Thoracic aorta (tissue), 2 donors: ENCODE measurements at regions not wholly inside any gene's neighbourhood (a gene's known extent, or its start where the extent isn't known, plus 50 kb on each side); places are given as distances from the start of the nearest gene placed in this dataset.

Source experiments
- ATAC-seq: fragments of 150-250 bp; one replicate; pipeline ENCODE4 v1.8.0; 2017; ENCODE audit warnings: low read depth; ENCODE audit not compliant: insufficient number of reproducible peaks, low FRiP score
- DNase-seq: peaks from one replicate; pipeline ENCODE4 v3.0.0-alpha.2; 2020; ENCODE audit warnings: low spot score
- H3K27ac ChIP-seq, 2 donors: fragments of 200-600 bp; sonication (generic); 1 replicate in 1 of 2; 2 replicates in 1 of 2; pipeline ENCODE4 v1.5.1; 2016; ENCODE audit warnings: mild to moderate bottlenecking in 2 of 2, moderate library complexity in 2 of 2
- H3K27me3 ChIP-seq: fragments of 200-600 bp; sonication (generic); replicated peaks from 2 replicates; pipeline ENCODE4 v1.6.0; 2016; ENCODE audit warnings: mild to moderate bottlenecking; ENCODE audit not compliant: insufficient read depth
- H3K36me3 ChIP-seq: fragments of 200-600 bp; sonication (generic); one replicate; pipeline ENCODE4 v1.5.1; 2016
- H3K4me1 ChIP-seq, 2 donors: fragments of 200-600 bp; sonication (generic); 1 replicate in 1 of 2; 2 replicates in 1 of 2; pipeline versions ENCODE4 v1.5.1 to v1.6.0; 2016; ENCODE audit warnings: low read depth in 2 of 2, mild to moderate bottlenecking in 1 of 2; ENCODE audit not compliant: control insufficient read depth in 1 of 2
- H3K4me3 ChIP-seq: fragments of 200-600 bp; sonication (generic); 2 replicates; pipeline ENCODE4 v1.5.1; 2016; ENCODE audit warnings: mild to moderate bottlenecking
- H3K9me3 ChIP-seq: fragments of 200-600 bp; sonication (generic); 2 replicates; pipeline ENCODE4 v1.5.1; 2016
- CTCF ChIP-seq: fragments of 200-600 bp; sonication (generic); IDR thresholded peaks from one replicate; pipeline ENCODE4 v1.5.1; 2019; ENCODE audit warnings: antibody characterized with exemption

- H3K4me3 ChIP-seq = no peak overlapping the region
- H3K4me1 ChIP-seq = no peaks in the 10 kb centered on the region
- no peaks in the 10 kb centered on the region for H3K9me3 ChIP-seq
- TF ChIP-seq CTCF = no peak
- H3K27ac ChIP-seq = no peak overlapping the region
- no peaks in the 10 kb centered on the region for H3K36me3 ChIP-seq
- H3K27me3 ChIP-seq = no peaks in the 10 kb centered on the region
- ATAC-seq = no peak
- DNase-seq = no peak
These were observed 1876.2 kb downstream of the EFNA5 start for GRCh38 chr5:105794578-105794977.

GRCh38 chr5:105789246-105789645 lies 1881.5 kb downstream of the EFNA5 start:
- no peak for ATAC-seq
- H3K36me3 ChIP-seq = no peaks in the 10 kb centered on the region
- no peaks in the 10 kb centered on the region for H3K9me3 ChIP-seq
- no peak for TF ChIP-seq CTCF
- H3K27ac ChIP-seq = no peak overlapping the region
- H3K27me3 ChIP-seq = no peaks in the 10 kb centered on the region
- no peak overlapping the region for H3K4me3 ChIP-seq
- H3K4me1 ChIP-seq = no peaks in the 10 kb centered on the region
- no peak for DNase-seq

- Histone ChIP-seq H3K27me3 (no peaks in the 10 kb centered on the region), H3K9me3 (no peaks in the 10 kb centered on the region), H3K36me3 (no peaks in the 10 kb centered on the region), H3K4me1 (no peaks in the 10 kb centered on the region), H3K4me3 (no peak overlapping the region), H3K27ac (no peak overlapping the region)
- DNase-seq = no peak
- TF ChIP-seq CTCF = no peak
- no peak for ATAC-seq
These were observed 1886.9 kb downstream of the EFNA5 start for GRCh38 chr5:105783811-105784210.

- no peak for TF ChIP-seq CTCF
- no peak for ATAC-seq
- no peak overlapping the region for H3K27ac ChIP-seq
- no peaks in the 10 kb centered on the region for H3K36me3 ChIP-seq
- H3K9me3 ChIP-seq = no peaks in the 10 kb centered on the region
- no peaks in the 10 kb centered on the region for H3K27me3 ChIP-seq
- H3K4me1 ChIP-seq = no peaks in the 10 kb centered on the region
- no peak for DNase-seq
- H3K4me3 ChIP-seq = no peak overlapping the region
These were observed 1888.2 kb downstream of the EFNA5 start for GRCh38 chr5:105782501-105782900.

- DNase-seq (no peak), ATAC-seq (no peak)
- Histone ChIP-seq H3K4me3 (no peak overlapping the region), H3K9me3 (no peaks in the 10 kb centered on the region), H3K27ac (no peak overlapping the region), H3K27me3 (no peaks in the 10 kb centered on the region), H3K36me3 (no peaks in the 10 kb centered on the region), H3K4me1 (no peaks in the 10 kb centered on the region)
- no peak for TF ChIP-seq CTCF
These were observed 1897.5 kb downstream of the EFNA5 start for GRCh38 chr5:105773241-105773640.
